Type B pancreatic cell (in vitro differentiated cells): ENCODE measurements at regions not wholly inside any gene's neighbourhood (a gene's known extent, or its start where the extent isn't known, plus 50 kb on each side); places are given as distances from the start of the nearest gene placed in this dataset.

Source experiments
- DNase-seq: peaks from one replicate; pipeline ENCODE4 v3.0.0; 2021; ENCODE audit warnings: mixed read lengths; ENCODE audit not compliant: unreplicated experiment; ENCODE audit errors: extremely low spot score
- H3K27ac Mint-ChIP-seq: 2 replicates; pipeline ENCODE4 v1.8.0; 2021; ENCODE audit warnings: mild to moderate bottlenecking, mixed read lengths
- H3K27me3 Mint-ChIP-seq: 2 replicates; pipeline ENCODE4 v1.8.0; 2021; ENCODE audit warnings: mixed read lengths
- H3K36me3 Mint-ChIP-seq: 2 replicates; pipeline ENCODE4 v1.8.0; 2021; ENCODE audit warnings: mixed read lengths
- H3K4me1 Mint-ChIP-seq: one replicate; pipeline ENCODE4 v1.8.0; 2021; ENCODE audit warnings: mixed read lengths; ENCODE audit not compliant: unreplicated experiment
- H3K4me3 Mint-ChIP-seq: 2 replicates; pipeline ENCODE4 v1.8.0; 2021; ENCODE audit warnings: mild to moderate bottlenecking, mixed read lengths
- H3K9me3 Mint-ChIP-seq: 2 replicates; pipeline ENCODE4 v1.8.0; 2021; ENCODE audit warnings: mixed read lengths
- CTCF ChIP-seq: fragments of 200-600 bp; sonication (generic); conservative IDR thresholded peaks from 2 replicates; pipeline ENCODE4 v1.5.0; 2021; ENCODE audit warnings: antibody characterized with exemption, mild to moderate bottlenecking

- no peak for TF ChIP-seq CTCF
- no peak for DNase-seq
- Mint-ChIP-seq H3K27me3 (no peaks in the 10 kb centered on the region), H3K27ac (no peak overlapping the region), H3K9me3 (peaks cover 7% of the 10 kb centered on the region), H3K4me1 (peaks cover 62% of the 10 kb centered on the region), H3K4me3 (no peak overlapping the region), H3K36me3 (no peaks in the 10 kb centered on the region)
Observed at GRCh38 chr6:139857143-139857542, 482.7 kb upstream of the CITED2 start.

GRCh38 chr6:139856562-139856961 is 482.1 kb upstream of the CITED2 start:
- no peak overlapping the region for H3K4me3 Mint-ChIP-seq
- peaks cover 7% of the 10 kb centered on the region for H3K9me3 Mint-ChIP-seq

GRCh38 chr6:139855671-139856311 is 481.3 kb upstream of the CITED2 start:
- no peak for TF ChIP-seq CTCF
- DNase-seq = no peak
- no peaks in the 10 kb centered on the region for H3K27me3 Mint-ChIP-seq
- H3K27ac Mint-ChIP-seq = no peak overlapping the region
- H3K4me3 Mint-ChIP-seq = peak overlapping the region; percentile 8
- no peaks in the 10 kb centered on the region for H3K36me3 Mint-ChIP-seq
- H3K4me1 Mint-ChIP-seq = peaks cover 62% of the 10 kb centered on the region
- H3K9me3 Mint-ChIP-seq = peaks cover 7% of the 10 kb centered on the region

More at GRCh38 chr6:139856562-139856961, 482.1 kb upstream of the CITED2 start:
- no peak for TF ChIP-seq CTCF
- Mint-ChIP-seq H3K27me3 (no peaks in the 10 kb centered on the region), H3K27ac (no peak overlapping the region), H3K36me3 (no peaks in the 10 kb centered on the region), H3K4me1 (peaks cover 62% of the 10 kb centered on the region)
- no peak for DNase-seq

GRCh38 chr6:139853302-139853992 is 479.0 kb upstream of the CITED2 start:
- no peaks in the 10 kb centered on the region for H3K36me3 Mint-ChIP-seq
- no peak for DNase-seq
- no peaks in the 10 kb centered on the region for H3K27me3 Mint-ChIP-seq
- peaks cover 5% of the 10 kb centered on the region for H3K9me3 Mint-ChIP-seq
- H3K27ac Mint-ChIP-seq = no peak overlapping the region
- H3K4me1 Mint-ChIP-seq = peaks cover 55% of the 10 kb centered on the region
- TF ChIP-seq CTCF = no peak
- no peak overlapping the region for H3K4me3 Mint-ChIP-seq

- Mint-ChIP-seq H3K27me3 (no peaks in the 10 kb centered on the region), H3K36me3 (no peaks in the 10 kb centered on the region), H3K27ac (no peak overlapping the region), H3K4me3 (no peak overlapping the region), H3K4me1 (peaks cover 55% of the 10 kb centered on the region), H3K9me3 (peaks cover 5% of the 10 kb centered on the region)
- no peak for TF ChIP-seq CTCF
- no peak for DNase-seq
Observed at GRCh38 chr6:139852488-139853140, 478.2 kb upstream of the CITED2 start.
